ENCODE measurements at regions not wholly inside any gene's neighbourhood (a gene's known extent, or its start where the extent isn't known, plus 50 kb on each side); places are given as distances from the start of the nearest gene placed in this dataset.

DNA sequence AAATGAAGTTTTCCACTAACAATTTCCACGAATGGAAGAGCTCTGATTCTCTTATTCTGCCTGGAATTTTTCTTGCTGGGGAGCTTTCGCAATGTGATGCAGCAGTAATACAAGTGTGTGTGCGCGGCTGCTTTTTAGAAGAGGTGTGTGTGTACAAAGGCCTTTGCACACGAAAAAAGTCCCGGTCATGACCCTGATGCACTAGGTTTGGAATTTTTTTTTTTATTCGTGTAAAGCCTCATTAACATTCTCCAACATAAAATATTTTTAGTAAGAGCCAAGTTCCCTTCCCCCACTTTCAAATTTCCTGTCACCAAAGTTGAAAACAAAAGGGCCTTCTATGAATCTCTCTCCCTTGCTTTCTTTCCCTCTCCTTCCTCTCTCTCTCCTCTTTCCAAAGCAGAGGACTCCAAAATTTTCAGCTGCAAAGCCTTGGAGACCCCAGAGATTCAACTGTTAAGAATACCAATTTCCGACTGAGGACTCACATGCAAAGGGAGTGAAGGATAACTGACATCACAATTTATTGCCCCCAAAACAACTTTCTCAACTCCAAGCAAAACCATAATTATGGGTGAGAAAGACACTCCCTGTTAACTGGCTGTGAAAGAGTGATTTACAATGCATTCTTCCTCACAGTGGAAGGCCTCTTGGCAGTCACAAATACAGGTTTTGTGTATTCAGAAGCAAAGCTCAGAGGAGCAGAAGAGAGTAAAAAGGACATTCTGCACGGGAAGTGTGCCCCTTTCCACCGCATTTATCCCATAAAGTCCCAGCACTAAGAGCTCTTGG, 421.2 kb upstream of the JARID2 start:
- H3K9ac ChIP-seq (ENCODE audit: low read depth in 1 of 3, low read length in 3 of 3): no peak overlapping the region
- no peaks in the 10 kb centered on the region for H3K36me3 ChIP-seq (ENCODE audit: control insufficient read depth in 3 of 3, insufficient read depth in 3 of 3, low read length in 3 of 3)
- no peaks in the 10 kb centered on the region for H3K27me3 ChIP-seq (ENCODE audit: control insufficient read depth in 3 of 3, insufficient read depth in 3 of 3, low read length in 3 of 3)
- H3K4me3 ChIP-seq (ENCODE audit: low read length in 3 of 3): no peak overlapping the region
- H3K4me1 ChIP-seq (ENCODE audit: control insufficient read depth in 3 of 3, insufficient read depth in 3 of 3, low read length in 3 of 3): peaks cover 3 to 5% (median 5%) of the 10 kb centered on the region in 3 donors
- H3K27ac ChIP-seq (ENCODE audit: low read depth, low read length): no peak overlapping the region
- H3K9me3 ChIP-seq (ENCODE audit: control insufficient read depth in 3 of 3, low read length in 3 of 3): no peaks in the 10 kb centered on the region

DNA sequence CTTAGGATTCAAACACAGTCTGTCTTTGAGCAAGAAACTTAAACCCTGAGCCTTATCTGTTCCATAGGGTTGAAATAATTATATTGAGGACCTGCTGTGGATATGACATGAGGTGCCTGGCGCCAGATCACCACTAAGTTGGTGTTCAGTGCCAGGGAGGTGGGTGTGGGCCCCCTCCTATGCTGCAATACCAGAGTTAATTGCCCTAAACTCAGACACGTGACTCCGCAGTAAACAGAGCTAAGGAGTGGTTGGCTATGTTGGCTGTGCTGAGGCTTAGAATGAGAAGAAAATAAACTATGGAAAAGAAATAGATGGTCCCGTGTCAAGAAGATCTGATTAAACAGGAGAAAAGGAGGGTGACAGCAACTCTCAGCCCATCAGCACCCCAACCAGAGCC, 419.4 kb upstream of the JARID2 start:
- H3K9me3 ChIP-seq (ENCODE audit: control insufficient read depth in 3 of 3, low read length in 3 of 3): no peaks in the 10 kb centered on the region
- peaks cover 3 to 5% (median 5%) of the 10 kb centered on the region in 3 donors for H3K4me1 ChIP-seq (ENCODE audit: control insufficient read depth in 3 of 3, insufficient read depth in 3 of 3, low read length in 3 of 3)
- no peaks in the 10 kb centered on the region for H3K36me3 ChIP-seq (ENCODE audit: control insufficient read depth in 3 of 3, insufficient read depth in 3 of 3, low read length in 3 of 3)
- H3K27ac ChIP-seq (ENCODE audit: low read depth, low read length): no peak overlapping the region
- no peak overlapping the region for H3K4me3 ChIP-seq (ENCODE audit: low read length in 3 of 3)
- no peaks in the 10 kb centered on the region for H3K27me3 ChIP-seq (ENCODE audit: control insufficient read depth in 3 of 3, insufficient read depth in 3 of 3, low read length in 3 of 3)
- no peak overlapping the region for H3K9ac ChIP-seq (ENCODE audit: low read depth in 1 of 3, low read length in 3 of 3)

DNA sequence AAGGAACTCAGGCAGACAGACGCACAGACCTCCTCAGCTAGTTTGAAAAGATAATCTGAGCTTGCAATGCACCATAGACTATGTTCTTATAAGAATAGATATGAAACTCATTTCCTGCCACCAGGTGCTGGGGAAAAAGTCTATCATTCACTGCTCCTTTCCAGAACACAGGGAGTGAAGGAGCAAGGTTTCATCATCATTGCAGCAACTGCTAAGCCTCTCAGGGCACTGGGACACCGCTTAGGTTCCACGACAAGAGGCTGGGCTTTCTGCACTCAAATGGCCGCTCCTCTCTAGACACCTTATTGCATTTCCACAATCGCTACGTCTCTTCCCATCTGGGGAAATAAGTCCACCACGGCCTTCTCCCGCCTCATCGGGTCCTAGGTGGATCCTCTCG, 418.5 kb upstream of the JARID2 start:
- no peak overlapping the region for H3K4me3 ChIP-seq (ENCODE audit: low read length in 3 of 3)
- no peaks in the 10 kb centered on the region for H3K27me3 ChIP-seq (ENCODE audit: control insufficient read depth in 3 of 3, insufficient read depth in 3 of 3, low read length in 3 of 3)
- H3K27ac ChIP-seq (ENCODE audit: low read depth, low read length): no peak overlapping the region
- H3K4me1 ChIP-seq (ENCODE audit: control insufficient read depth in 3 of 3, insufficient read depth in 3 of 3, low read length in 3 of 3): peaks cover 3 to 5% (median 5%) of the 10 kb centered on the region in 3 donors
- no peaks in the 10 kb centered on the region for H3K9me3 ChIP-seq (ENCODE audit: control insufficient read depth in 3 of 3, low read length in 3 of 3)
- no peaks in the 10 kb centered on the region for H3K36me3 ChIP-seq (ENCODE audit: control insufficient read depth in 3 of 3, insufficient read depth in 3 of 3, low read length in 3 of 3)
- no peak overlapping the region for H3K9ac ChIP-seq (ENCODE audit: low read depth in 1 of 3, low read length in 3 of 3)

DNA sequence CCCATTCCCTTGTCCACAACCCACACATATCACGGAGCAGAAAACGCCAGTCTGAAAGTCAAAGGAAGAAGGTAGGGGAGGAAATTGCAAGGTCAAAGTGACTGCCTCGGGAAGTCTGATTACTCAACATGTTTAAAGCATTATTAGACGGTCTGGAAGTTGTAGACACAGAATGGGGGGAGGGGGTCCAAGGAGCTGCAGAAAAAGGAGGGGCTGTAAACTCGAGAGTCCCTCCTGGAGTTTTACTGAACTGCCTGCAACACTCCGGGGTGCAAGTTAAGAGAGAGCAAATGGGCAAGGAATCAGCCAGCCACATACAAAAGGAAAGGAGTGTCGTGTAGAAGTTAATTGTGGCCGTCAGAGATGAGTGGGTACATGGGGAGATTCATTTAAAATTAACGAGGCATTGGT, 417.7 kb upstream of the JARID2 start:
- no peak overlapping the region for H3K27ac ChIP-seq (ENCODE audit: low read depth, low read length)
- peaks cover 3 to 5% (median 5%) of the 10 kb centered on the region in 3 donors for H3K4me1 ChIP-seq (ENCODE audit: control insufficient read depth in 3 of 3, insufficient read depth in 3 of 3, low read length in 3 of 3)
- H3K9me3 ChIP-seq (ENCODE audit: control insufficient read depth in 3 of 3, low read length in 3 of 3): no peaks in the 10 kb centered on the region
- no peak overlapping the region for H3K9ac ChIP-seq (ENCODE audit: low read depth in 1 of 3, low read length in 3 of 3)
- H3K27me3 ChIP-seq (ENCODE audit: control insufficient read depth in 3 of 3, insufficient read depth in 3 of 3, low read length in 3 of 3): no peaks in the 10 kb centered on the region
- no peak overlapping the region for H3K4me3 ChIP-seq (ENCODE audit: low read length in 3 of 3)
- H3K36me3 ChIP-seq (ENCODE audit: control insufficient read depth in 3 of 3, insufficient read depth in 3 of 3, low read length in 3 of 3): no peaks in the 10 kb centered on the region

DNA sequence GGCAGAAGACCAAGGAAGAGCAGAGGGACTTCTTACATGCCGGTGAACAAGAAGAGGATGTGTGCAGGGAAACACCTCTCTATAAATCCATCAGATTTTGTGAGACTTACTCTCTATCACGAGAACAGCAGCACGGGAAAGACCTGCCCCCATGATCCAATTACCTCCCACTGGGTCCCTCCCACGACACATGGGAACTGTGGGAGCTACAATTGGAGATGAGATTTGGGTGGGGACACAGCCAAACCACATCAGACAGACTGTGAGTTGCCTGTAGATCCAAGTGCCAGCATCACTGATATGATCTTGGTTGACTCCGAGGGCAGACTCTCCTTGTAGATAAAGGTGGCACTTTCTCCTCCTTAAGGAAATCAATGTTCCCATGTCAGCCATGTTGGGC, 414.8 kb upstream of the JARID2 start:
- H3K4me3 ChIP-seq (ENCODE audit: low read length in 3 of 3): no peak overlapping the region
- H3K9me3 ChIP-seq (ENCODE audit: control insufficient read depth in 3 of 3, low read length in 3 of 3): no peaks in the 10 kb centered on the region
- no peak overlapping the region for H3K9ac ChIP-seq (ENCODE audit: low read depth in 1 of 3, low read length in 3 of 3)
- no peaks in the 10 kb centered on the region for H3K36me3 ChIP-seq (ENCODE audit: control insufficient read depth in 3 of 3, insufficient read depth in 3 of 3, low read length in 3 of 3)
- no peak overlapping the region for H3K27ac ChIP-seq (ENCODE audit: low read depth, low read length)
- no peaks in the 10 kb centered on the region for H3K4me1 ChIP-seq (ENCODE audit: control insufficient read depth in 3 of 3, insufficient read depth in 3 of 3, low read length in 3 of 3)
- no peaks in the 10 kb centered on the region for H3K27me3 ChIP-seq (ENCODE audit: control insufficient read depth in 3 of 3, insufficient read depth in 3 of 3, low read length in 3 of 3)

DNA sequence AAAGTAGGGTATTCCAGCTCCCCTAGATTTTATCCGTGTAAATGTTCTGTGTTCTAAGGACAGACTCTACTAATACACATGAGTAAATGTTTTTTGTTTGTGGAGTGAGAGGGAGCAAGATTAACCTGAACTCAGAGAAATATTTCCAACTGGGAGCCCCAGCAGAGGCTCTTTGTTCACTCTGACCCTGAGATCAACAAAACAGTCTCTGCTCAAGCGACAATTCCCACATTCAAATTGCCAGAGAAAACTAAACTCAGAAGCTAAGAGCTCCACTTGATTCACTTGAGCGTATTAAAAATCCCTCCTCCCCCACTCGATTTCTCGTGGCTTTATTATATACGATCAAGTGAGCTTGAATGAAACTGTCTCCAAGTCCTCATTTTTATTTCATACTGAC, 413.9 kb upstream of the JARID2 start:
- H3K4me3 ChIP-seq (ENCODE audit: low read length in 3 of 3): no peak overlapping the region
- no peaks in the 10 kb centered on the region for H3K36me3 ChIP-seq (ENCODE audit: control insufficient read depth in 3 of 3, insufficient read depth in 3 of 3, low read length in 3 of 3)
- H3K9me3 ChIP-seq (ENCODE audit: control insufficient read depth in 3 of 3, low read length in 3 of 3): no peaks in the 10 kb centered on the region
- no peak overlapping the region for H3K9ac ChIP-seq (ENCODE audit: low read depth in 1 of 3, low read length in 3 of 3)
- no peak overlapping the region for H3K27ac ChIP-seq (ENCODE audit: low read depth, low read length)
- H3K27me3 ChIP-seq (ENCODE audit: control insufficient read depth in 3 of 3, insufficient read depth in 3 of 3, low read length in 3 of 3): no peaks in the 10 kb centered on the region
- H3K4me1 ChIP-seq (ENCODE audit: control insufficient read depth in 3 of 3, insufficient read depth in 3 of 3, low read length in 3 of 3): no peaks in the 10 kb centered on the region

DNA sequence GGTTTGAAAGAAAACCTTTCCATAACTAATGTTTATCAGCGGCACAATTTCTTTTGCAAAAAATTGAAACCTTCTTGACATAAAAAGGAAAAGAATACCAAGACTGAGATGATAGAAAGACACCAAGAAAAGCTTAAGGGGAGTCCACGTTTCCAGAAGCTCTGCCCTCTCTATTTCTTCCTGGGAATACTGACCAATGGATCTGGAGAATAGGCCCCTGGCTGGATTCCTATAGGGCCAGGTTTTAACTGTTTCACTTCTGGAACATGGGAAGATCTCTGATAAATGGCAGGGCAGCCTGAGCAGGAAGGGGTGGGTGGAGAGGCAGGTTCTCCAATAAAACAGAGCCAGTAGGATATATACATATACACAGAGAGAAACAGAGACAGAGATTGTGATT, 413.4 kb upstream of the JARID2 start:
- H3K4me1 ChIP-seq (ENCODE audit: control insufficient read depth in 3 of 3, insufficient read depth in 3 of 3, low read length in 3 of 3): no peaks in the 10 kb centered on the region
- no peak overlapping the region for H3K4me3 ChIP-seq (ENCODE audit: low read length in 3 of 3)
- H3K9me3 ChIP-seq (ENCODE audit: control insufficient read depth in 3 of 3, low read length in 3 of 3): no peaks in the 10 kb centered on the region
- H3K9ac ChIP-seq (ENCODE audit: low read depth in 1 of 3, low read length in 3 of 3): no peak overlapping the region
- H3K27ac ChIP-seq (ENCODE audit: low read depth, low read length): no peak overlapping the region
- no peaks in the 10 kb centered on the region for H3K36me3 ChIP-seq (ENCODE audit: control insufficient read depth in 3 of 3, insufficient read depth in 3 of 3, low read length in 3 of 3)
- no peaks in the 10 kb centered on the region for H3K27me3 ChIP-seq (ENCODE audit: control insufficient read depth in 3 of 3, insufficient read depth in 3 of 3, low read length in 3 of 3)

DNA sequence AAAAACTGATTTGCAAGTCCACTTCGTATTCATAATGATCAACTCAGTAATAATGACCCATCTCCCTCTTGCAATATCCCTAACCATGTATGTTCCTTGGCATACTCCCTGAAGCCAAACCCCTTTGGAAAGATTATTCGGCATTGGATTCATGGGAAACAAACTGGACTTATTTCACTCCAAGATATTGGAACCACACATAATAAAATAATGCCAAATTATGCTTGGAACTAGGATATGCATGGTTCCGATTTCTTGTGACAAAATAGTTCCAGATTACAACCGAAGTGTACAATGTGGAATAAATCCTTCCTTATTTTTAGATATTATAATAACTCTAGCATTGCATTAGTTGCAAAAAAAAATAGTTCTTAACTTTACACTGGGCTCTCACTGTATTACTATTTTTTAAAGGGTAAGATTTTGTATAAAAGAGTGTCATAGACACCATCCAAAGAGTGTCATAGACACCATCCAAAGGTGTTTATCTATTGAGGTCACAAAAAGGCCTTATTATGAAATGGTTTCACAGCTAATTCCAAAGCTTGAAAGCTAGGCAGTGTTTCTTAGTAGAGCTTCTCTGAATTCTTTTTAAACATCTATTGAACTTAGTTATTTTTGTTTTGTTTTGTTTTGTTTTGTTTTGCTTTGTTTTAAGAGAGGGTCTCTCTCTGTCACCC, 410.9 kb upstream of the JARID2 start:
- no peak overlapping the region for H3K9ac ChIP-seq (ENCODE audit: low read depth in 1 of 3, low read length in 3 of 3)
- H3K9me3 ChIP-seq (ENCODE audit: control insufficient read depth in 3 of 3, low read length in 3 of 3): no peaks in the 10 kb centered on the region
- no peak overlapping the region for H3K4me3 ChIP-seq (ENCODE audit: low read length in 3 of 3)
- H3K27me3 ChIP-seq (ENCODE audit: control insufficient read depth in 3 of 3, insufficient read depth in 3 of 3, low read length in 3 of 3): no peaks in the 10 kb centered on the region
- H3K4me1 ChIP-seq (ENCODE audit: control insufficient read depth in 3 of 3, insufficient read depth in 3 of 3, low read length in 3 of 3): no peaks in the 10 kb centered on the region
- no peaks in the 10 kb centered on the region for H3K36me3 ChIP-seq (ENCODE audit: control insufficient read depth in 3 of 3, insufficient read depth in 3 of 3, low read length in 3 of 3)
- H3K27ac ChIP-seq (ENCODE audit: low read depth, low read length): no peak overlapping the region

DNA sequence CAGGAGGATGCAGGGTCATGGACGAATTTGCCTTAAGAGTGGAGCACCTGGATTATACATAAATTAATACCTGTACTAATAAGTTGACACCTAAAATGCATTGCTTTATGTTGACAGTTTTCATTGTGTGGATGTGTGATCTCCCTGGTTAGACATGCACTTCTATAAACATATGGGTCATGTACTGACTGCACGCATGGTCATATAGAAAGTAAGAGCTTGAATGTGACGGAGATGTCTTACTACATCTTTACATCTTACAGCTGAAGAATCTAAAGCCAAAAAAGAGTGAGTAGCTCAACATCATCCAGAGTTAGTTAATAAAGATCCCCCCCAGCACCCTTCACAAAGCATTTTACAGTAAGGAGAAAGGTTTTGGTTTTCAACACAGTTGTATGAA, 408.4 kb upstream of the JARID2 start:
- Histone ChIP-seq H3K9ac (ENCODE audit: low read depth in 1 of 3, low read length in 3 of 3) (no peak overlapping the region), H3K4me3 (ENCODE audit: low read length in 3 of 3) (no peak overlapping the region), H3K36me3 (ENCODE audit: control insufficient read depth in 3 of 3, insufficient read depth in 3 of 3, low read length in 3 of 3) (no peaks in the 10 kb centered on the region), H3K4me1 (ENCODE audit: control insufficient read depth in 3 of 3, insufficient read depth in 3 of 3, low read length in 3 of 3) (no peaks in the 10 kb centered on the region), H3K27ac (ENCODE audit: low read depth, low read length) (no peak overlapping the region), H3K27me3 (ENCODE audit: control insufficient read depth in 3 of 3, insufficient read depth in 3 of 3, low read length in 3 of 3) (no peaks in the 10 kb centered on the region), H3K9me3 (ENCODE audit: control insufficient read depth in 3 of 3, low read length in 3 of 3) (no peaks in the 10 kb centered on the region)

DNA sequence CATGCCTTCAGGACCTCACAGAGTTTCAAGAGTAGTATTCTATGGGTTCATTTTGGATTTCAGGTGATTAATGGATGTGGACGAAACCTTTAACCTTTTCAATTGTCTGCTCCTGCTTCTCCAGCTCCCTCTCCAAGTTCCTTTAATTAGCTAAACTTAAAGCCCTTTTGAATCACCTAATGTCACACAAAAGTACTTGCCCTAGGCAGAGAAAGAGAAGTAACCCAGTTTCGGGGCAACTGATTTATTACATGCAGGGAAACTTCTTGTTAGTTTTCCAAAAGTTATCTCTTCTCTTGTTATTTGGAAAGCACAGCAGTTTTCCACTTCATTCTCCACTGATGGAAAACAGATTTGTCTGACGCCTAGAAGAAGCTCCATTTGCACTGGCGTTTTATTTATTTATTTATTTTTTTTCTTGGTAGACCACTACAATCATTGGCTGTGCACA, 407.7 kb upstream of the JARID2 start:
- no peaks in the 10 kb centered on the region for H3K27me3 ChIP-seq (ENCODE audit: control insufficient read depth in 3 of 3, insufficient read depth in 3 of 3, low read length in 3 of 3)
- H3K36me3 ChIP-seq (ENCODE audit: control insufficient read depth in 3 of 3, insufficient read depth in 3 of 3, low read length in 3 of 3): no peaks in the 10 kb centered on the region
- H3K9ac ChIP-seq (ENCODE audit: low read depth in 1 of 3, low read length in 3 of 3): no peak overlapping the region
- no peaks in the 10 kb centered on the region for H3K9me3 ChIP-seq (ENCODE audit: control insufficient read depth in 3 of 3, low read length in 3 of 3)
- H3K4me1 ChIP-seq (ENCODE audit: control insufficient read depth in 3 of 3, insufficient read depth in 3 of 3, low read length in 3 of 3): no peaks in the 10 kb centered on the region
- H3K4me3 ChIP-seq (ENCODE audit: low read length in 3 of 3): no peak overlapping the region
- H3K27ac ChIP-seq (ENCODE audit: low read depth, low read length): no peak overlapping the region
